Mesothelial cell of epicardium (in vitro differentiated cells): ENCODE measurements at regions not wholly inside any gene's neighbourhood (a gene's known extent, or its start where the extent isn't known, plus 50 kb on each side); places are given as distances from the start of the nearest gene placed in this dataset.

Experiments used
- DNase-seq, 2 experiments: peaks; one replicate each; pipeline ENCODE4 v3.0.0; 2021; ENCODE audit warnings: low spot score in 2 of 2; ENCODE audit not compliant: unreplicated experiment in 2 of 2
- H3K27ac Mint-ChIP-seq: 2 replicates; pipeline ENCODE4 v1.8.0; 2021; ENCODE audit warnings: mixed read lengths
- H3K27me3 Mint-ChIP-seq: 2 replicates; pipeline ENCODE4 v1.8.0; 2021; ENCODE audit warnings: low read depth, mixed read lengths
- H3K36me3 Mint-ChIP-seq: 2 replicates; pipeline ENCODE4 v1.8.0; 2021; ENCODE audit warnings: mixed read lengths
- H3K4me1 Mint-ChIP-seq: 2 replicates; pipeline ENCODE4 v1.8.0; 2021; ENCODE audit warnings: mixed read lengths
- H3K4me3 Mint-ChIP-seq: 2 replicates; pipeline ENCODE4 v1.8.0; 2021; ENCODE audit warnings: mild to moderate bottlenecking, moderate library complexity, mixed read lengths
- H3K9me3 Mint-ChIP-seq: 2 replicates; pipeline ENCODE4 v1.8.0; 2021; ENCODE audit warnings: mixed read lengths
- CTCF ChIP-seq: fragments of 200-600 bp; sonication (generic); IDR thresholded peaks from one replicate; pipeline ENCODE4 v1.5.0; 2021; ENCODE audit warnings: antibody characterized with exemption; ENCODE audit not compliant: unreplicated experiment

- no peak for TF ChIP-seq CTCF
- Mint-ChIP-seq H3K9me3 (peaks cover 13% of the 10 kb centered on the region), H3K27me3 (peaks cover 2% of the 10 kb centered on the region), H3K36me3 (no peaks in the 10 kb centered on the region), H3K27ac (no peak overlapping the region), H3K4me1 (no peaks in the 10 kb centered on the region), H3K4me3 (no peak overlapping the region)
- no peak for DNase-seq
Measured at GRCh38 chr14:87834594-87834993, 158.4 kb downstream of the GALC start.

DNA sequence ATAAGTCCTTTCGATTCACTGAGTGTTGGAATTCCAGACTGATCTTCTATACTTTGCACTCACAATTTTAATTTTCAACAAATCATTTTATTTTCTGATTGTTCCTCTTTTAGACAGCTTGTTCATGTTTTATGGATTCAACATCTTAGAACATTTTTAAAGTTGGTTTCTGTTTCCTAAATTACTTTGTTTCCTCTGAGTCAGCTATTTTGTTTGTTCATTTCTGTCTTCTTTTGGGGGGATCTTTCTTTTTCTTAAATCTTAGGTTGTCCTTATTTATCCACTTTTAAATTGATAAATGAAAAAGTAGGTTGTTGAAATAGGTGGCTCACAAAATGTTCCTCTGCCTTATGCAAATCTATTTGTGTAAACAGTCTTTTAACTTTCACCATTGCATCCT is 160.0 kb downstream of the GALC start:
- Mint-ChIP-seq H3K27me3 (peaks cover 2% of the 10 kb centered on the region), H3K27ac (no peak overlapping the region), H3K4me3 (no peak overlapping the region), H3K36me3 (no peaks in the 10 kb centered on the region), H3K9me3 (peaks cover 13% of the 10 kb centered on the region), H3K4me1 (no peaks in the 10 kb centered on the region)
- DNase-seq: no peak
- no peak for TF ChIP-seq CTCF

DNA sequence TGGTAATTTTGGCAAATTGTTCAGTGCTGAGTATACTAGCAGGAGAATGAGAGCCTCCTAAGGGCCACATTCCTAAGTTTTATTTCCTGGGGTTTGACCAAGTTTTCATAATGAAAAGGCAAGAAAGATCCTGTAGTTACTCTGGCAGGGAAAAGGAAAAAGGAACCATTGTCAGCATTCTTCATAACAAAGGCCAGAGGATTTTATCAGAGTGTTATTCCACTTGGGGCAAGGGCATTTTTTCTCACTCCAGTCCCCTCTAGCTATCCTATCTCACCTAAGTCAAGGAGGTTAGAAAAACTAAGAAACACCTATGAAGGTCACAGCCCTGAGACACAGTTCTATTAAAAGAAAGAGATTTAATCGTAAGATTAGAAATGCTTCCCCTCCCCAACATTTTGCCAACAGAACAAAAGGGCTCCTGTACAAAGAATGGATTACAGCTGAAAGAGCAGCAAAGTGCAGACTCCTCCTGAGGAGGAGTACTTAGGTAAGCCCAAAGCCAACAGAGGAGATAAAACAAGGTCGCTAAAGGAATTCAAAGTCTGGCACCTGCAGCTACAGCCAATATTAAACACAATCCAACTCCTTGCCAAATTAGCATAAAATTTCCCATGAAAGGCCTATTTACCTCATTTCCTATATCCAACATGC is 162.4 kb downstream of the GALC start:
- Mint-ChIP-seq H3K4me1 (no peaks in the 10 kb centered on the region), H3K27me3 (peaks cover 2% of the 10 kb centered on the region), H3K9me3 (peaks cover 13% of the 10 kb centered on the region), H3K36me3 (no peaks in the 10 kb centered on the region), H3K27ac (no peak overlapping the region), H3K4me3 (no peak overlapping the region)
- no peak for DNase-seq
- no peak for TF ChIP-seq CTCF

GRCh38 chr14:87829543-87829942 is 163.4 kb downstream of the GALC start:
- no peak for DNase-seq
- H3K27me3 Mint-ChIP-seq: peaks cover 2% of the 10 kb centered on the region
- peaks cover 13% of the 10 kb centered on the region for H3K9me3 Mint-ChIP-seq
- H3K4me3 Mint-ChIP-seq: no peak overlapping the region
- no peaks in the 10 kb centered on the region for H3K36me3 Mint-ChIP-seq
- TF ChIP-seq CTCF: no peak
- H3K27ac Mint-ChIP-seq: no peak overlapping the region
- no peaks in the 10 kb centered on the region for H3K4me1 Mint-ChIP-seq

GRCh38 chr14:87824266-87824665 is 168.7 kb downstream of the GALC start:
- no peak overlapping the region for H3K4me3 Mint-ChIP-seq
- H3K27ac Mint-ChIP-seq: no peak overlapping the region
- no peaks in the 10 kb centered on the region for H3K36me3 Mint-ChIP-seq
- DNase-seq: no peak
- peaks cover 8% of the 10 kb centered on the region for H3K4me1 Mint-ChIP-seq
- H3K9me3 Mint-ChIP-seq: no peaks in the 10 kb centered on the region
- TF ChIP-seq CTCF: no peak
- H3K27me3 Mint-ChIP-seq: no peaks in the 10 kb centered on the region

DNA sequence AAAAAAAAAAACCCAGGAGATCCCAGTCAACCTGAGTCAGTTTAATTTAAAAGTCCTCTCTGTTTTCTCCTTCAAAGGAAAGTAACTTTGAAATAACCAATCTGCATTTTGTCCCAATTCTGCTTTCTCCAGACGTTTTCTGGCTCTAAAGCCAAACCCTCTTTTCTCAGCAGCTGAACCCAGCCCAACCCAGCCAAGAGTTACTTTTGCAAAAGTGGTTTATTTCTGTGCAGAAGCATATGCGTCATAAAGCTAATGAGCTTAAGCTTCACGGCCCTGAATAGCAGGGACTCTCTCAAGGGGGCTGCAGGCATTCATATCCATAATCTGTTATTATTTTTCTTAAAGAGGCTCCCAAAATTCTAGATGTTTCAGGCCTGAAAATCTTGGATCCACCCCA is 176.6 kb downstream of the GALC start:
- DNase-seq: no peak
- TF ChIP-seq CTCF: no peak
- Mint-ChIP-seq H3K4me1 (peaks cover 27% of the 10 kb centered on the region), H3K9me3 (peaks cover 16% of the 10 kb centered on the region), H3K27ac (no peak overlapping the region), H3K4me3 (no peak overlapping the region), H3K27me3 (no peaks in the 10 kb centered on the region), H3K36me3 (no peaks in the 10 kb centered on the region)
